CD14-positive monocyte (primary cell): ENCODE measurements at regions not wholly inside any gene's neighbourhood (a gene's known extent, or its start where the extent isn't known, plus 50 kb on each side); places are given as distances from the start of the nearest gene placed in this dataset.

Experiments used
- DNase-seq, 3 donors: peaks; one replicate each; pipeline ENCODE4 v3.0.0-alpha.2; 2011 to 2022
- H2AFZ ChIP-seq: 2 replicates; pipeline ENCODE4 v1.6.0; 2012; ENCODE audit warnings: mild to moderate bottlenecking, low read depth, low read length, inconsistent platforms; ENCODE audit not compliant: insufficient read depth, poor library complexity, severe bottlenecking
- H3K27ac ChIP-seq, 2 donors: 1 replicate in 1 of 2; 2 replicates in 1 of 2; pipeline ENCODE4 v1.5.1; 2012 to 2013; ENCODE audit warnings: low read length in 2 of 2, control low read depth in 1 of 2, inconsistent platforms in 1 of 2, low read depth in 1 of 2, mild to moderate bottlenecking in 1 of 2
- H3K27me3 ChIP-seq, 2 donors: one replicate each; pipeline versions ENCODE4 v1.6.0 to v1.6.1; 2011 to 2013; ENCODE audit warnings: low read length in 2 of 2; ENCODE audit not compliant: control insufficient read depth in 2 of 2, insufficient read depth in 2 of 2
- H3K36me3 ChIP-seq, 2 donors: replicated peaks in 1 of 2; 1 replicate in 1 of 2; 2 replicates in 1 of 2; pipeline versions ENCODE4 v1.5.1 to v1.6.1; 2012 to 2013; ENCODE audit warnings: low read length in 2 of 2, control low read depth in 1 of 2, inconsistent platforms in 1 of 2, mild to moderate bottlenecking in 1 of 2; ENCODE audit not compliant: insufficient read depth in 2 of 2, control insufficient read depth in 1 of 2
- H3K4me1 ChIP-seq, 2 donors: 1 replicate in 1 of 2; 2 replicates in 1 of 2; pipeline versions ENCODE4 v1.5.1 to v1.6.1; 2012 to 2013; ENCODE audit warnings: low read length in 2 of 2, control low read depth in 1 of 2, inconsistent platforms in 1 of 2, mild to moderate bottlenecking in 1 of 2, moderate library complexity in 1 of 2; ENCODE audit not compliant: insufficient read depth in 2 of 2, control insufficient read depth in 1 of 2
- H3K4me2 ChIP-seq: replicated peaks from 2 replicates; pipeline ENCODE3; 2012; ENCODE audit warnings: low read length, moderate library complexity, mild to moderate bottlenecking; ENCODE audit not compliant: poor library complexity, severe bottlenecking; ENCODE audit errors: extremely low read depth
- H3K4me3 ChIP-seq, 3 experiments: fragments of 200-600 bp in 1 of 3; sonication (generic) in 1 of 3; replicated peaks in 1 of 3; 1 replicate in 2 of 3; 2 replicates in 1 of 3; pipeline ENCODE4 v1.5.1; 2011 to 2013; ENCODE audit warnings: low read length in 3 of 3, mild to moderate bottlenecking in 3 of 3, control low read depth in 2 of 3, low read depth in 2 of 3, inconsistent platforms in 1 of 3, moderate library complexity in 1 of 3
- H3K79me2 ChIP-seq: 2 replicates; pipeline ENCODE4 v1.6.0; 2012; ENCODE audit warnings: mild to moderate bottlenecking, control low read depth, inconsistent platforms, low read length, moderate library complexity; ENCODE audit not compliant: insufficient read depth
- H3K9ac ChIP-seq: 2 replicates; pipeline ENCODE4 v1.6.0; 2017; ENCODE audit warnings: low read length, mild to moderate bottlenecking; ENCODE audit not compliant: insufficient read depth, poor library complexity, severe bottlenecking
- H3K9me3 ChIP-seq, 2 donors: replicated peaks in 1 of 2; 1 replicate in 1 of 2; 2 replicates in 1 of 2; pipeline versions ENCODE4 v1.5.1 to v1.6.1; 2012 to 2013; ENCODE audit warnings: low read length in 2 of 2, control low read depth in 1 of 2; ENCODE audit not compliant: control insufficient read depth in 1 of 2, insufficient read depth in 1 of 2
- H4K20me1 ChIP-seq: 2 replicates; pipeline ENCODE4 v1.6.0; 2012; ENCODE audit warnings: mild to moderate bottlenecking, low read length, control low read depth, moderate library complexity; ENCODE audit not compliant: insufficient read depth
- H3K27ac Mint-ChIP-seq, 7 donors: one replicate each; pipeline ENCODE4 v1.8.0; 2020; ENCODE audit warnings: mild to moderate bottlenecking in 7 of 7, mixed read lengths in 7 of 7, moderate library complexity in 6 of 7, inconsistent platforms in 2 of 7
- H3K27me3 Mint-ChIP-seq, 3 donors: one replicate each; pipeline ENCODE4 v1.8.0; 2021 to 2022; ENCODE audit warnings: low read depth in 3 of 3, mild to moderate bottlenecking in 3 of 3, mixed read lengths in 3 of 3, moderate library complexity in 3 of 3, inconsistent platforms in 1 of 3
- H3K36me3 Mint-ChIP-seq, 2 donors: one replicate each; pipeline ENCODE4 v1.8.0; 2020; ENCODE audit warnings: mixed read lengths in 2 of 2, inconsistent platforms in 1 of 2, mild to moderate bottlenecking in 1 of 2
- H3K4me1 Mint-ChIP-seq: one replicate; pipeline ENCODE4 v1.8.0; 2020; ENCODE audit warnings: mild to moderate bottlenecking, mixed read lengths
- H3K4me3 Mint-ChIP-seq, 2 donors: one replicate each; pipeline ENCODE4 v1.8.0; 2020; ENCODE audit warnings: mild to moderate bottlenecking in 2 of 2, mixed read lengths in 2 of 2, moderate library complexity in 1 of 2
- H3K9me3 Mint-ChIP-seq, 7 donors: one replicate each; pipeline ENCODE4 v1.8.0; 2020 to 2022; ENCODE audit warnings: mixed read lengths in 7 of 7, mild to moderate bottlenecking in 6 of 7, moderate library complexity in 6 of 7, inconsistent platforms in 2 of 7
- CTCF ChIP-seq: fragments of 200-600 bp; IDR thresholded peaks from one replicate; pipeline ENCODE4 v1.8.0; 2022; ENCODE audit warnings: antibody characterized with exemption, mild to moderate bottlenecking
- WGBS: methylation state at CpG from one replicate; pipeline ENCODE4 v1.1.5; 2013; ENCODE audit warnings: missing lambda C conversion rate; ENCODE audit not compliant: insufficient coverage; 5-methylcytosine and 5-hydroxymethylcytosine counted together
- intact Hi-C, 2 donors: fragments of 100-400 bp; cut with micrococcal nuclease; formaldehyde crosslinking; loops; one replicate each; pipeline versions ENCODE4 v1.15.0 to v1.15.1; 2023

GRCh38 chr17:49904893-49905292 lies 57.0 kb upstream of the TAC4 start:
- Histone ChIP-seq H3K4me3 (no peak overlapping the region), H3K27ac (no peak overlapping the region), H3K9ac (no peak overlapping the region), H3K27me3 (peaks cover 46 to 93% of the 10 kb centered on the region in 2 donors), H3K9me3 (peaks cover 0 to 20% of the 10 kb centered on the region in 2 donors), H3K4me2 (no peak overlapping the region), H4K20me1 (no peaks in the 10 kb centered on the region), H3K4me1 (no peaks in the 10 kb centered on the region), H3K36me3 (no peaks in the 10 kb centered on the region), H2AFZ (no peak overlapping the region), H3K79me2 (no peaks in the 10 kb centered on the region)
- peaks cover 83 to 100% (median 92%) of the 10 kb centered on the region in 3 donors for H3K27me3 Mint-ChIP-seq
- no peak for TF ChIP-seq CTCF
- no peak for DNase-seq
- peaks cover 2% of the 10 kb centered on the region for H3K4me1 Mint-ChIP-seq
- H3K9me3 Mint-ChIP-seq: peaks cover 0 to 21% (median 8%) of the 10 kb centered on the region in 7 donors
- intact Hi-C loops: no loop called here
- peak overlapping the region in 1 of 2 donors; percentile 43 for H3K4me3 Mint-ChIP-seq
- WGBS: 76% methylated on average over 5 of the region's 9 CpGs
- peaks cover 0 to 3% of the 10 kb centered on the region in 2 donors for H3K36me3 Mint-ChIP-seq
- no peak overlapping the region for H3K27ac Mint-ChIP-seq

- Mint-ChIP-seq H3K27ac (no peak overlapping the region), H3K36me3 (peaks cover 0 to 4% of the 10 kb centered on the region in 2 donors), H3K4me3 (peak overlapping the region in 1 of 2 donors; percentile 46), H3K27me3 (peaks cover 80 to 100% (median 92%) of the 10 kb centered on the region in 3 donors), H3K9me3 (peaks cover 0 to 30% (median 10%) of the 10 kb centered on the region in 7 donors), H3K4me1 (peaks cover 4% of the 10 kb centered on the region)
- no peak overlapping the region for H3K4me2 ChIP-seq
- H3K9me3 ChIP-seq: peaks cover 0 to 23% of the 10 kb centered on the region in 2 donors
- no peak for TF ChIP-seq CTCF
- H3K4me1 ChIP-seq: no peaks in the 10 kb centered on the region
- DNase-seq: no peak
- H3K27ac ChIP-seq: no peak overlapping the region
- no peak overlapping the region for H3K9ac ChIP-seq
- intact Hi-C loops: no loop called here
- 86% methylated on average over 7 of the region's 10 CpGs for WGBS
- no peaks in the 10 kb centered on the region for H3K36me3 ChIP-seq
- H3K27me3 ChIP-seq: peaks cover 47 to 90% of the 10 kb centered on the region in 2 donors
- H4K20me1 ChIP-seq: no peaks in the 10 kb centered on the region
- H2AFZ ChIP-seq: no peak overlapping the region
- H3K4me3 ChIP-seq: no peak overlapping the region
- H3K79me2 ChIP-seq: no peaks in the 10 kb centered on the region
These were observed 58.8 kb upstream of the TAC4 start for GRCh38 chr17:49906531-49907136.
